GM12892 (cell line): ENCODE measurements at regions not wholly inside any gene's neighbourhood (a gene's known extent, or its start where the extent isn't known, plus 50 kb on each side); places are given as distances from the start of the nearest gene placed in this dataset.

Experiments used
- DNase-seq: peaks from one replicate; pipeline ENCODE4 v3.0.0; 2011; ENCODE audit not compliant: insufficient read length
- FAIRE-seq: peaks from 2 replicates; lab custom pipeline; 2011; peaks lifted over from hg19 to GRCh38; lab: Jason Lieb, UNC
- POLR2A ChIP-seq: IDR thresholded peaks from 2 replicates; pipeline ENCODE4 v1.6.1; 2011; ENCODE audit warnings: low read depth, low read length, control low read depth
- POLR2AphosphoS5 ChIP-seq: IDR thresholded peaks from 2 replicates; pipeline ENCODE4 v1.6.1; 2011; ENCODE audit warnings: low read depth, low read length, control low read depth
- TAF1 ChIP-seq: IDR thresholded peaks from 2 replicates; pipeline ENCODE4 v1.6.1; 2011; ENCODE audit warnings: low read depth, mild to moderate bottlenecking, control low read depth, low read length, borderline replicate concordance

GRCh38 chr10:53749439-53749838 is 976.9 kb upstream of the MBL2 start:
- DNase-seq (no peak), FAIRE-seq (no peak)
- TF ChIP-seq POLR2A (no peak), TAF1 (no peak), POLR2AphosphoS5 (no peak)

GRCh38 chr10:53748319-53748718 is 975.7 kb upstream of the MBL2 start:
- TF ChIP-seq POLR2A = no peak
- no peak for TF ChIP-seq POLR2AphosphoS5
- no peak for TF ChIP-seq TAF1
- FAIRE-seq (no peak), DNase-seq (no peak)

GRCh38 chr10:53744746-53745145 is 972.2 kb upstream of the MBL2 start:
- FAIRE-seq = no peak
- no peak for TF ChIP-seq POLR2AphosphoS5
- no peak for TF ChIP-seq POLR2A
- no peak for TF ChIP-seq TAF1
- no peak for DNase-seq

- TF ChIP-seq POLR2A = no peak
- no peak for TF ChIP-seq POLR2AphosphoS5
- TF ChIP-seq TAF1 = no peak
- FAIRE-seq (no peak), DNase-seq (no peak)
Measured at GRCh38 chr10:53744176-53744575, 971.6 kb upstream of the MBL2 start.

GRCh38 chr10:53737132-53737531 is 964.5 kb upstream of the MBL2 start:
- FAIRE-seq = no peak
- no peak for TF ChIP-seq POLR2AphosphoS5
- TF ChIP-seq POLR2A = no peak
- TF ChIP-seq TAF1 = no peak
- no peak for DNase-seq

GRCh38 chr10:53726921-53727320 is 954.3 kb upstream of the MBL2 start:
- TF ChIP-seq POLR2A = no peak
- no peak for TF ChIP-seq POLR2AphosphoS5
- no peak for TF ChIP-seq TAF1
- DNase-seq (no peak), FAIRE-seq (no peak)

GRCh38 chr10:53724581-53724980 is 952.0 kb upstream of the MBL2 start:
- TF ChIP-seq POLR2AphosphoS5 = no peak
- FAIRE-seq (no peak), DNase-seq (no peak)

GRCh38 chr10:53719658-53720057 is 947.1 kb upstream of the MBL2 start:
- FAIRE-seq = no peak
- no peak for DNase-seq
- TF ChIP-seq TAF1 (no peak), POLR2AphosphoS5 (no peak), POLR2A (no peak)

- FAIRE-seq = no peak
- DNase-seq = no peak
- TF ChIP-seq POLR2A = no peak
- no peak for TF ChIP-seq POLR2AphosphoS5
- no peak for TF ChIP-seq TAF1
Measured at GRCh38 chr10:53716156-53716555, 943.6 kb upstream of the MBL2 start.

GRCh38 chr10:53713431-53713830 is 940.8 kb upstream of the MBL2 start:
- TF ChIP-seq TAF1 (no peak), POLR2AphosphoS5 (no peak), POLR2A (no peak)
- FAIRE-seq (no peak), DNase-seq (no peak)

- DNase-seq (no peak), FAIRE-seq (no peak)
- TF ChIP-seq TAF1 = no peak
- TF ChIP-seq POLR2AphosphoS5 = no peak
- no peak for TF ChIP-seq POLR2A
Measured at GRCh38 chr10:53702489-53702888, 929.9 kb upstream of the MBL2 start.

GRCh38 chr10:53701213-53701612 is 928.6 kb upstream of the MBL2 start:
- no peak for TF ChIP-seq POLR2A
- no peak for TF ChIP-seq TAF1
- TF ChIP-seq POLR2AphosphoS5 = no peak
- no peak for DNase-seq
- FAIRE-seq = no peak

GRCh38 chr10:53700278-53700677 is 927.7 kb upstream of the MBL2 start:
- TF ChIP-seq TAF1 (no peak), POLR2A (no peak), POLR2AphosphoS5 (no peak)
- DNase-seq = no peak
- no peak for FAIRE-seq
